Naive thymus-derived CD8-positive, alpha-beta T cell (primary cell): ENCODE measurements at regions not wholly inside any gene's neighbourhood (a gene's known extent, or its start where the extent isn't known, plus 50 kb on each side); places are given as distances from the start of the nearest gene placed in this dataset.

Experiments
- ATAC-seq, 2 donors: fragments of 150-1000 bp; cut with Tn5 transposase in 1 of 2; sonication (Bioruptor Pico), chemical (Tn5 transposase) in 1 of 2; 1 replicate in 1 of 2; 2 replicates in 1 of 2; pipeline ENCODE4 v1.10.0; 2021; ENCODE audit warnings: mild to moderate bottlenecking in 2 of 2, moderate library complexity in 2 of 2
- POLR2A ChIA-PET: fragments of 350-600 bp; sonication (Branson Sonifier 250); formaldehyde crosslinking; loops from one replicate; lab custom pipeline; 2021; ENCODE audit warnings: antibody characterized with exemption; lab: Charles Lee
- DNase-seq, 10 donors: peaks; one replicate each; pipeline versions ENCODE4 v3.0.0 to v3.0.0-alpha.2; 2020 to 2022
- H3K27ac Mint-ChIP-seq, 10 donors: one replicate each; pipeline ENCODE4 v1.8.0; 2020 to 2022; ENCODE audit warnings: mild to moderate bottlenecking in 10 of 10, mixed read lengths in 10 of 10, moderate library complexity in 4 of 10, inconsistent platforms in 1 of 10
- H3K27me3 Mint-ChIP-seq, 5 donors: one replicate each; pipeline ENCODE4 v1.8.0; 2021 to 2022; ENCODE audit warnings: mixed read lengths in 5 of 5
- H3K36me3 Mint-ChIP-seq, 3 donors: one replicate each; pipeline ENCODE4 v1.8.0; 2020 to 2022; ENCODE audit warnings: mixed read lengths in 3 of 3, mild to moderate bottlenecking in 2 of 3, inconsistent platforms in 1 of 3
- H3K4me1 Mint-ChIP-seq, 4 donors: one replicate each; pipeline ENCODE4 v1.8.0; 2021 to 2022; ENCODE audit warnings: mixed read lengths in 4 of 4
- H3K4me3 Mint-ChIP-seq, 10 donors: one replicate each; pipeline ENCODE4 v1.8.0; 2020 to 2022; ENCODE audit warnings: mild to moderate bottlenecking in 10 of 10, mixed read lengths in 10 of 10, moderate library complexity in 6 of 10, inconsistent platforms in 1 of 10
- H3K9me3 Mint-ChIP-seq, 9 donors: one replicate each; pipeline ENCODE4 v1.8.0; 2020 to 2022; ENCODE audit warnings: mixed read lengths in 9 of 9, mild to moderate bottlenecking in 3 of 9, inconsistent platforms in 1 of 9, moderate library complexity in 1 of 9

- H3K9me3 Mint-ChIP-seq = peaks cover 0 to 7% (median 0%) of the 10 kb centered on the region in 9 donors
- no peak overlapping the region for H3K4me3 Mint-ChIP-seq
- no peak for ATAC-seq
- peaks cover 0 to 3% (median 2%) of the 10 kb centered on the region in 4 donors for H3K4me1 Mint-ChIP-seq
- POLR2A ChIA-PET = no interaction called here
- H3K27me3 Mint-ChIP-seq = peaks cover 0 to 11% (median under 1%) of the 10 kb centered on the region in 5 donors
- DNase-seq = no peak
- H3K27ac Mint-ChIP-seq = no peak overlapping the region
- no peaks in the 10 kb centered on the region for H3K36me3 Mint-ChIP-seq
Measured at GRCh38 chr12:4847713-4848112, 62.0 kb upstream of the KCNA1 start.

GRCh38 chr12:4849115-4849541 lies 60.6 kb upstream of the KCNA1 start:
- Mint-ChIP-seq H3K9me3 (peaks cover 0 to 2% (median 0%) of the 10 kb centered on the region in 9 donors), H3K4me1 (peaks cover 0 to 3% (median 1%) of the 10 kb centered on the region in 4 donors), H3K27ac (no peak overlapping the region), H3K36me3 (no peaks in the 10 kb centered on the region), H3K4me3 (no peak overlapping the region), H3K27me3 (peaks cover 0 to 9% (median 0%) of the 10 kb centered on the region in 5 donors)
- POLR2A ChIA-PET = interaction anchor here (0.6 kb wide), 1 partner anchor 82 kb away, joined by 4 read pairs; no protein-coding TSS in a partner anchor
- ATAC-seq (no peak), DNase-seq (peak in 3 of 10 donors; percentile 20 to 32 (median 22))

- Mint-ChIP-seq H3K4me1 (peaks cover 0 to 3% (median 1%) of the 10 kb centered on the region in 4 donors), H3K9me3 (no peaks in the 10 kb centered on the region), H3K27me3 (peaks cover 0 to 9% (median 0%) of the 10 kb centered on the region in 5 donors), H3K36me3 (no peaks in the 10 kb centered on the region), H3K4me3 (no peak overlapping the region), H3K27ac (no peak overlapping the region)
- DNase-seq = no peak
- POLR2A ChIA-PET = interaction anchor here (0.6 kb wide), 1 partner anchor 83 kb away, joined by 4 read pairs; no protein-coding TSS in a partner anchor
- no peak for ATAC-seq
Measured at GRCh38 chr12:4849795-4850345, 59.8 kb upstream of the KCNA1 start.

- Mint-ChIP-seq H3K36me3 (no peaks in the 10 kb centered on the region), H3K9me3 (no peaks in the 10 kb centered on the region), H3K4me1 (peaks cover 0 to 9% (median 1%) of the 10 kb centered on the region in 4 donors), H3K4me3 (no peak overlapping the region), H3K27me3 (peaks cover 0 to 13% (median 1%) of the 10 kb centered on the region in 5 donors), H3K27ac (no peak overlapping the region)
- no peak for DNase-seq
- ATAC-seq = no peak
- POLR2A ChIA-PET = no interaction called here
Measured at GRCh38 chr12:4850857-4851380, 58.8 kb upstream of the KCNA1 start.

GRCh38 chr12:4852308-4852707 lies 57.4 kb upstream of the KCNA1 start:
- Mint-ChIP-seq H3K27me3 (peaks cover 0 to 14% (median 2%) of the 10 kb centered on the region in 5 donors), H3K4me1 (peaks cover 0 to 13% (median 2%) of the 10 kb centered on the region in 4 donors), H3K36me3 (no peaks in the 10 kb centered on the region), H3K27ac (no peak overlapping the region), H3K4me3 (no peak overlapping the region), H3K9me3 (no peaks in the 10 kb centered on the region)
- ATAC-seq = no peak
- POLR2A ChIA-PET = no interaction called here
- no peak for DNase-seq

GRCh38 chr12:4852911-4853310 lies 56.8 kb upstream of the KCNA1 start:
- POLR2A ChIA-PET = interaction anchor here (0.7 to 1.0 kb wide), 2 partner anchors 18 to 37 kb away, joined by 3 read pairs; no protein-coding TSS in a partner anchor
- H3K4me3 Mint-ChIP-seq = no peak overlapping the region
- no peak overlapping the region for H3K27ac Mint-ChIP-seq
- H3K36me3 Mint-ChIP-seq = no peaks in the 10 kb centered on the region
- DNase-seq (no peak), ATAC-seq (no peak)
- H3K4me1 Mint-ChIP-seq = peaks cover 2 to 18% (median 7%) of the 10 kb centered on the region in 4 donors
- peaks cover 4 to 18% (median 5%) of the 10 kb centered on the region in 5 donors for H3K27me3 Mint-ChIP-seq
- no peaks in the 10 kb centered on the region for H3K9me3 Mint-ChIP-seq

GRCh38 chr12:4855121-4855924 lies 54.4 kb upstream of the KCNA1 start:
- peak; percentile 63 to 73 for ATAC-seq
- peak in 9 of 10 donors; percentile 22 to 73 (median 44) for DNase-seq
- POLR2A ChIA-PET = no interaction called here
- H3K36me3 Mint-ChIP-seq = no peaks in the 10 kb centered on the region
- peaks cover 11 to 29% (median 18%) of the 10 kb centered on the region in 5 donors for H3K27me3 Mint-ChIP-seq
- peak overlapping the region in 1 of 10 donors; percentile 22 for H3K4me3 Mint-ChIP-seq
- peaks cover 6 to 19% (median 12%) of the 10 kb centered on the region in 4 donors for H3K4me1 Mint-ChIP-seq
- no peak overlapping the region for H3K27ac Mint-ChIP-seq
- H3K9me3 Mint-ChIP-seq = no peaks in the 10 kb centered on the region

- POLR2A ChIA-PET = interaction anchor here (0.6 kb wide), 1 partner anchor 1427 kb away, joined by 5 read pairs; no protein-coding TSS in a partner anchor
- H3K4me1 Mint-ChIP-seq = peaks cover 6 to 19% (median 12%) of the 10 kb centered on the region in 4 donors
- no peaks in the 10 kb centered on the region for H3K9me3 Mint-ChIP-seq
- no peak overlapping the region for H3K27ac Mint-ChIP-seq
- no peaks in the 10 kb centered on the region for H3K36me3 Mint-ChIP-seq
- H3K4me3 Mint-ChIP-seq = no peak overlapping the region
- ATAC-seq = no peak
- peaks cover 16 to 39% (median 29%) of the 10 kb centered on the region in 5 donors for H3K27me3 Mint-ChIP-seq
- DNase-seq = no peak
Measured at GRCh38 chr12:4856596-4856995, 53.1 kb upstream of the KCNA1 start.

GRCh38 chr12:4857472-4858291 lies 52.0 kb upstream of the KCNA1 start:
- H3K9me3 Mint-ChIP-seq = no peaks in the 10 kb centered on the region
- DNase-seq = peak; percentile 32 to 82 (median 62)
- peak overlapping the region; percentile 67 to 87 (median 82) for H3K4me3 Mint-ChIP-seq
- ATAC-seq = peak; percentile 91 to 94
- peaks cover 6 to 19% (median 12%) of the 10 kb centered on the region in 4 donors for H3K4me1 Mint-ChIP-seq
- peak overlapping the region in 2 of 10 donors; percentile 42 to 67 for H3K27ac Mint-ChIP-seq
- no peaks in the 10 kb centered on the region for H3K36me3 Mint-ChIP-seq
- POLR2A ChIA-PET = no interaction called here
- peaks cover 16 to 40% (median 26%) of the 10 kb centered on the region in 5 donors for H3K27me3 Mint-ChIP-seq

- Mint-ChIP-seq H3K36me3 (no peaks in the 10 kb centered on the region), H3K4me3 (peak overlapping the region; percentile 67 to 87 (median 82)), H3K4me1 (peaks cover 6 to 19% (median 12%) of the 10 kb centered on the region in 4 donors), H3K9me3 (no peaks in the 10 kb centered on the region), H3K27me3 (peaks cover 17 to 40% (median 26%) of the 10 kb centered on the region in 5 donors), H3K27ac (no peak overlapping the region)
- no peak for ATAC-seq
- DNase-seq = no peak
- POLR2A ChIA-PET = interaction anchor here (0.6 kb wide), 1 partner anchor 53 kb away, joined by 4 read pairs; no protein-coding TSS in a partner anchor
Measured at GRCh38 chr12:4858386-4858785, 51.3 kb upstream of the KCNA1 start.

GRCh38 chr12:4859478-4860210 lies 50.1 kb upstream of the KCNA1 start:
- POLR2A ChIA-PET = no interaction called here
- ATAC-seq (no peak), DNase-seq (no peak)
- Mint-ChIP-seq H3K4me3 (no peak overlapping the region), H3K36me3 (no peaks in the 10 kb centered on the region), H3K9me3 (no peaks in the 10 kb centered on the region), H3K27me3 (peaks cover 20 to 50% (median 31%) of the 10 kb centered on the region in 5 donors), H3K27ac (no peak overlapping the region), H3K4me1 (peaks cover 6 to 19% (median 12%) of the 10 kb centered on the region in 4 donors)
